GM12878 (cell line): ENCODE measurements at regions not wholly inside any gene's neighbourhood (a gene's known extent, or its start where the extent isn't known, plus 50 kb on each side); places are given as distances from the start of the nearest gene placed in this dataset.

Experiments used
- ATAC-seq: fragments of 200-7000 bp; cut with Tn5 transposase; 3 replicates; pipeline ENCODE4 v1.9.1; 2020; ENCODE audit warnings: mild to moderate bottlenecking, moderate library complexity
- BruUV-seq: library from RNA; stranded (reverse); fragments of 400-500 nt; replicated peaks from 2 replicates; lab custom pipeline; 2021; lab: Mats Ljungman, UMichigan
- CTCF ChIA-PET: fragments of 300-600 bp; sonication (Branson Sonifier 250); formaldehyde crosslinking; extraction: SDS; loops from one replicate; lab custom pipeline; 2021; ENCODE audit warnings: inconsistent platforms; lab: Yijun Ruan, JAX
- POLR2A ChIA-PET: fragments of 350-600 bp; formaldehyde crosslinking; extraction: SDS; loops from one replicate; lab custom pipeline; 2021; ENCODE audit warnings: inconsistent platforms; lab: Charles Lee
- RAD21 ChIA-PET: fragments of 300-600 bp; sonication (Branson Sonifier 250); formaldehyde crosslinking; loops from one replicate; lab custom pipeline; 2023; ENCODE audit warnings: antibody characterized with exemption; ENCODE audit not compliant: unreplicated experiment; lab: Charles Lee
- SMC1A ChIA-PET: fragments of 300-600 bp; sonication (Branson Sonifier 250); formaldehyde crosslinking; loops from one replicate; lab custom pipeline; 2023; ENCODE audit not compliant: unreplicated experiment, uncharacterized antibody; lab: Charles Lee
- DNase-seq: peaks from one replicate; pipeline ENCODE4 v3.0.0-alpha.2; 2011; ENCODE audit warnings: low read depth, low spot score
- FAIRE-seq: peaks from 3 replicates; lab custom pipeline; 2011; peaks lifted over from hg19 to GRCh38; lab: Jason Lieb, UNC
- H2AFZ ChIP-seq: 2 replicates; pipeline ENCODE4 v1.6.0; 2011; ENCODE audit warnings: low read depth, low read length, control low read depth; ENCODE audit not compliant: control insufficient read depth
- H3K27ac ChIP-seq: 2 replicates; pipeline ENCODE4 v1.5.1; 2011; ENCODE audit warnings: control low read depth; ENCODE audit not compliant: control insufficient read depth, insufficient read depth
- H3K27me3 ChIP-seq, 2 experiments: replicated peaks in 1 of 2; 2 replicates each; pipeline versions ENCODE4 v1.6.0 to v1.6.1; 2011; ENCODE audit warnings: low read length in 1 of 2; ENCODE audit not compliant: control insufficient read depth in 2 of 2, insufficient read depth in 2 of 2
- H3K36me3 ChIP-seq, 2 experiments: 2 replicates each; pipeline ENCODE4 v1.5.1; 2011; ENCODE audit warnings: low read length in 1 of 2; ENCODE audit not compliant: control insufficient read depth in 2 of 2, insufficient read depth in 2 of 2
- H3K4me1 ChIP-seq: 2 replicates; pipeline ENCODE4 v1.6.1; 2011; ENCODE audit warnings: mild to moderate bottlenecking, low read length, moderate library complexity, mixed read lengths; ENCODE audit not compliant: control insufficient read depth, insufficient read depth
- H3K4me2 ChIP-seq: 2 replicates; pipeline ENCODE4 v1.6.0; 2011; ENCODE audit warnings: control low read depth; ENCODE audit not compliant: control insufficient read depth, insufficient read depth
- H3K4me3 ChIP-seq: fragments of 200-600 bp; sonication (generic); 2 replicates; pipeline ENCODE4 v1.5.1; 2016
- H3K79me2 ChIP-seq: 2 replicates; pipeline ENCODE4 v1.6.0; 2011; ENCODE audit warnings: low read length; ENCODE audit not compliant: control insufficient read depth, insufficient read depth
- H3K9ac ChIP-seq: 2 replicates; pipeline ENCODE4 v1.8.0; 2011; ENCODE audit warnings: low read length, control low read depth, mixed read lengths; ENCODE audit not compliant: control insufficient read depth, insufficient read depth
- H3K9me3 ChIP-seq: replicated peaks from 3 replicates; pipeline ENCODE4 v1.5.1; 2011; ENCODE audit warnings: mild to moderate bottlenecking, low read length; ENCODE audit not compliant: control insufficient read depth, insufficient read depth
- H4K20me1 ChIP-seq: 2 replicates; pipeline ENCODE4 v1.6.0; 2011; ENCODE audit not compliant: control insufficient read depth, insufficient read depth
- CREB1 ChIP-seq: IDR thresholded peaks from 2 replicates; pipeline ENCODE4 v1.6.1; 2012; ENCODE audit warnings: low read depth, mild to moderate bottlenecking, inconsistent platforms
- CREM ChIP-seq: IDR thresholded peaks from 2 replicates; pipeline ENCODE4 v1.6.1; 2014; ENCODE audit warnings: antibody characterized with exemption, low read depth
- FOXM1 ChIP-seq: IDR thresholded peaks from 2 replicates; pipeline ENCODE4 v1.6.1; 2012; ENCODE audit warnings: low read depth, mild to moderate bottlenecking, inconsistent platforms, low read length, moderate library complexity
- KAT2A ChIP-seq: conservative IDR thresholded peaks from 2 replicates; pipeline ENCODE4 v1.6.1; 2011; ENCODE audit warnings: low read depth, low read length; ENCODE audit not compliant: control insufficient read depth
- KLF5 ChIP-seq: fragments of 450-650 bp; IDR thresholded peaks from 2 replicates; pipeline ENCODE4 v1.6.1; 2014; ENCODE audit warnings: mild to moderate bottlenecking; ENCODE audit not compliant: partially characterized antibody
- NBN ChIP-seq: fragments of 450-650 bp; IDR thresholded peaks from 2 replicates; pipeline ENCODE4 v1.6.1; 2016
- NFIC ChIP-seq: IDR thresholded peaks from 2 replicates; pipeline ENCODE4 v1.6.1; 2012; ENCODE audit warnings: low read depth, mild to moderate bottlenecking, inconsistent platforms, low read length, moderate library complexity
- NFYA ChIP-seq: IDR thresholded peaks from 2 replicates; pipeline ENCODE4 v1.6.1; 2011; ENCODE audit warnings: low read depth, mild to moderate bottlenecking, low read length, improper control_type of control experiment, borderline replicate concordance
- NR2C1 ChIP-seq: fragments of 450-650 bp; IDR thresholded peaks from 2 replicates; pipeline ENCODE4 v1.6.1; 2017; ENCODE audit warnings: antibody characterized with exemption, mild to moderate bottlenecking, moderate library complexity
- NR2F1 ChIP-seq: fragments of 450-650 bp; conservative IDR thresholded peaks from 2 replicates; pipeline ENCODE4 v1.6.1; 2017; ENCODE audit warnings: mild to moderate bottlenecking
- NRF1 ChIP-seq: conservative IDR thresholded peaks from 2 replicates; pipeline ENCODE4 v1.6.1; 2011; ENCODE audit warnings: mild to moderate bottlenecking, low read depth, low read length, improper control_type of control experiment
- SREBF2 ChIP-seq: IDR thresholded peaks from 2 replicates; pipeline ENCODE4 v1.6.1; 2012; ENCODE audit warnings: mild to moderate bottlenecking, low read length
- SRF ChIP-seq, 2 experiments: IDR thresholded peaks; 2 replicates each; pipeline ENCODE4 v1.6.1; 2011; ENCODE audit warnings: low read depth in 2 of 2, low read length in 2 of 2, mild to moderate bottlenecking in 1 of 2, moderate library complexity in 1 of 2
- TBL1XR1 ChIP-seq: IDR thresholded peaks from 2 replicates; pipeline ENCODE4 v1.6.1; 2012; ENCODE audit warnings: low read depth, low read length, improper control_type of control experiment
- TCF12 ChIP-seq: IDR thresholded peaks from 2 replicates; pipeline ENCODE4 v1.6.1; 2011; ENCODE audit warnings: low read depth, mild to moderate bottlenecking, low read length
- ZNF384 ChIP-seq: IDR thresholded peaks from 2 replicates; pipeline ENCODE4 v1.6.1; 2012; ENCODE audit warnings: low read depth, mild to moderate bottlenecking, low read length, improper control_type of control experiment, borderline replicate concordance
- ZNF622 ChIP-seq: fragments of 450-650 bp; IDR thresholded peaks from 2 replicates; pipeline ENCODE4 v1.6.1; 2017; ENCODE audit warnings: mild to moderate bottlenecking, inconsistent platforms
- WGBS: methylation state at CpG from one replicate; pipeline ENCODE4 v1.1.6; 2016; ENCODE audit warnings: low lambda C conversion rate; ENCODE audit not compliant: insufficient replicate concordance, insufficient coverage; ENCODE audit errors: missing lambda C conversion rate; 5-methylcytosine and 5-hydroxymethylcytosine counted together
- in situ Hi-C: fragments of 300-500 bp; cut with MboI; formaldehyde crosslinking; loops from 9 replicates; pipeline ENCODE4 v1.14.3; 2018; ENCODE audit warnings: mixed read lengths
- intact Hi-C: fragments of 100-400 bp; cut with micrococcal nuclease; formaldehyde crosslinking; loops from one replicate; pipeline ENCODE4 v1.14.2; 2022; ENCODE audit not compliant: unreplicated experiment
- TF ChIP-seq, protein P1 (sequence below): fragments of 450-650 bp; IDR thresholded peaks from 2 replicates; pipeline ENCODE4 v1.6.1; 2017; ENCODE audit warnings: mild to moderate bottlenecking
- TF ChIP-seq, protein P2 (sequence below), 3 experiments: IDR thresholded peaks in 2 of 3; conservative IDR thresholded peaks in 1 of 3; 2 replicates each; pipeline ENCODE4 v1.5.1; 2011; ENCODE audit warnings: low read depth in 3 of 3, low read length in 3 of 3, mild to moderate bottlenecking in 3 of 3, control low read depth in 2 of 3, moderate library complexity in 2 of 3, inconsistent platforms in 1 of 3, mixed read lengths in 1 of 3; ENCODE audit not compliant: control insufficient read depth in 2 of 3, insufficient read depth in 1 of 3; ENCODE audit errors: extremely low read depth in 1 of 3
- TF ChIP-seq, protein P3 (sequence below): fragments of 450-650 bp; IDR thresholded peaks from 2 replicates; pipeline ENCODE4 v1.6.1; 2017; ENCODE audit warnings: mild to moderate bottlenecking, moderate library complexity

DNA sequence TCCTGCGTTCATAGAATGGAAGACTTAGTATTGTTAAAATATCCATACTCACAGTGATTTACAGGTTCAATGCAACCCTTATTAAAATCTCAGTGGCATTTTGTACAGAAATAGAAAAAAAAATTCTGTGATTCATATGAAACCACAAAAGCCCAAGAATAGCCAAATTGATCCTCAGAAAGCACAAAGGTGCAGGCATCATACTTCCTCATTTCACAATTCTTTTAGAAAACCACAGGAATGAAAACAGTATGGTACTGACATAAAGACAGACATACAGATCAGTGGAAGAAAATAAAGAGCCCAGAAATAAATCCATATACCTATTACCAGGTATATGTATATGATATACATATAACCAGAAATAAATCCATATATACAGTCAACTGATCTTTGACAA, 86.8 kb upstream of the MEGF10 start:
- Histone ChIP-seq H3K4me3 (no peak overlapping the region), H3K4me1 (no peaks in the 10 kb centered on the region), H3K36me3 (no peaks in the 10 kb centered on the region), H3K27me3 (no peaks in the 10 kb centered on the region), H3K4me2 (no peak overlapping the region), H4K20me1 (no peaks in the 10 kb centered on the region), H2AFZ (no peak overlapping the region), H3K79me2 (no peaks in the 10 kb centered on the region), H3K27ac (no peak overlapping the region), H3K9me3 (no peaks in the 10 kb centered on the region), H3K9ac (no peak overlapping the region)
- in situ Hi-C loops, result no loop called here
- intact Hi-C loops, result no loop called here
- ChIA-PET CTCF (no interaction called here), POLR2A (no interaction called here), SMC1A (interaction anchor here (0.8 kb wide), 1 partner anchor 10 kb away, joined by 3 read pairs; no protein-coding TSS in a partner anchor), RAD21 (no interaction called here)
- BruUV-seq, result no TSS peak
- TF ChIP-seq, protein P1, sequence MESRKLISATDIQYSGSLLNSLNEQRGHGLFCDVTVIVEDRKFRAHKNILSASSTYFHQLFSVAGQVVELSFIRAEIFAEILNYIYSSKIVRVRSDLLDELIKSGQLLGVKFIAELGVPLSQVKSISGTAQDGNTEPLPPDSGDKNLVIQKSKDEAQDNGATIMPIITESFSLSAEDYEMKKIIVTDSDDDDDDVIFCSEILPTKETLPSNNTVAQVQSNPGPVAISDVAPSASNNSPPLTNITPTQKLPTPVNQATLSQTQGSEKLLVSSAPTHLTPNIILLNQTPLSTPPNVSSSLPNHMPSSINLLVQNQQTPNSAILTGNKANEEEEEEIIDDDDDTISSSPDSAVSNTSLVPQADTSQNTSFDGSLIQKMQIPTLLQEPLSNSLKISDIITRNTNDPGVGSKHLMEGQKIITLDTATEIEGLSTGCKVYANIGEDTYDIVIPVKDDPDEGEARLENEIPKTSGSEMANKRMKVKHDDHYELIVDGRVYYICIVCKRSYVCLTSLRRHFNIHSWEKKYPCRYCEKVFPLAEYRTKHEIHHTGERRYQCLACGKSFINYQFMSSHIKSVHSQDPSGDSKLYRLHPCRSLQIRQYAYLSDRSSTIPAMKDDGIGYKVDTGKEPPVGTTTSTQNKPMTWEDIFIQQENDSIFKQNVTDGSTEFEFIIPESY, result no peak
- no peak for TF ChIP-seq FOXM1
- TF ChIP-seq NBN, result no peak
- no peak for TF ChIP-seq ZNF622
- TF ChIP-seq CREM, result no peak
- TF ChIP-seq TBL1XR1, result no peak
- TF ChIP-seq, protein P2, sequence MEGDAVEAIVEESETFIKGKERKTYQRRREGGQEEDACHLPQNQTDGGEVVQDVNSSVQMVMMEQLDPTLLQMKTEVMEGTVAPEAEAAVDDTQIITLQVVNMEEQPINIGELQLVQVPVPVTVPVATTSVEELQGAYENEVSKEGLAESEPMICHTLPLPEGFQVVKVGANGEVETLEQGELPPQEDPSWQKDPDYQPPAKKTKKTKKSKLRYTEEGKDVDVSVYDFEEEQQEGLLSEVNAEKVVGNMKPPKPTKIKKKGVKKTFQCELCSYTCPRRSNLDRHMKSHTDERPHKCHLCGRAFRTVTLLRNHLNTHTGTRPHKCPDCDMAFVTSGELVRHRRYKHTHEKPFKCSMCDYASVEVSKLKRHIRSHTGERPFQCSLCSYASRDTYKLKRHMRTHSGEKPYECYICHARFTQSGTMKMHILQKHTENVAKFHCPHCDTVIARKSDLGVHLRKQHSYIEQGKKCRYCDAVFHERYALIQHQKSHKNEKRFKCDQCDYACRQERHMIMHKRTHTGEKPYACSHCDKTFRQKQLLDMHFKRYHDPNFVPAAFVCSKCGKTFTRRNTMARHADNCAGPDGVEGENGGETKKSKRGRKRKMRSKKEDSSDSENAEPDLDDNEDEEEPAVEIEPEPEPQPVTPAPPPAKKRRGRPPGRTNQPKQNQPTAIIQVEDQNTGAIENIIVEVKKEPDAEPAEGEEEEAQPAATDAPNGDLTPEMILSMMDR (IDR thresholded peaks at IDR 0.05 in 2 of 3, conservative IDR thresholded peaks at IDR 0.05 in 1 of 3; ENCODE audit: control insufficient read depth in 2 of 3, extremely low read depth in 1 of 3, insufficient read depth in 1 of 3, low read depth in 3 of 3, low read length in 3 of 3), result no peak
- TF ChIP-seq NR2C1, result no peak
- TF ChIP-seq NRF1, result no peak
- TF ChIP-seq, protein P3, sequence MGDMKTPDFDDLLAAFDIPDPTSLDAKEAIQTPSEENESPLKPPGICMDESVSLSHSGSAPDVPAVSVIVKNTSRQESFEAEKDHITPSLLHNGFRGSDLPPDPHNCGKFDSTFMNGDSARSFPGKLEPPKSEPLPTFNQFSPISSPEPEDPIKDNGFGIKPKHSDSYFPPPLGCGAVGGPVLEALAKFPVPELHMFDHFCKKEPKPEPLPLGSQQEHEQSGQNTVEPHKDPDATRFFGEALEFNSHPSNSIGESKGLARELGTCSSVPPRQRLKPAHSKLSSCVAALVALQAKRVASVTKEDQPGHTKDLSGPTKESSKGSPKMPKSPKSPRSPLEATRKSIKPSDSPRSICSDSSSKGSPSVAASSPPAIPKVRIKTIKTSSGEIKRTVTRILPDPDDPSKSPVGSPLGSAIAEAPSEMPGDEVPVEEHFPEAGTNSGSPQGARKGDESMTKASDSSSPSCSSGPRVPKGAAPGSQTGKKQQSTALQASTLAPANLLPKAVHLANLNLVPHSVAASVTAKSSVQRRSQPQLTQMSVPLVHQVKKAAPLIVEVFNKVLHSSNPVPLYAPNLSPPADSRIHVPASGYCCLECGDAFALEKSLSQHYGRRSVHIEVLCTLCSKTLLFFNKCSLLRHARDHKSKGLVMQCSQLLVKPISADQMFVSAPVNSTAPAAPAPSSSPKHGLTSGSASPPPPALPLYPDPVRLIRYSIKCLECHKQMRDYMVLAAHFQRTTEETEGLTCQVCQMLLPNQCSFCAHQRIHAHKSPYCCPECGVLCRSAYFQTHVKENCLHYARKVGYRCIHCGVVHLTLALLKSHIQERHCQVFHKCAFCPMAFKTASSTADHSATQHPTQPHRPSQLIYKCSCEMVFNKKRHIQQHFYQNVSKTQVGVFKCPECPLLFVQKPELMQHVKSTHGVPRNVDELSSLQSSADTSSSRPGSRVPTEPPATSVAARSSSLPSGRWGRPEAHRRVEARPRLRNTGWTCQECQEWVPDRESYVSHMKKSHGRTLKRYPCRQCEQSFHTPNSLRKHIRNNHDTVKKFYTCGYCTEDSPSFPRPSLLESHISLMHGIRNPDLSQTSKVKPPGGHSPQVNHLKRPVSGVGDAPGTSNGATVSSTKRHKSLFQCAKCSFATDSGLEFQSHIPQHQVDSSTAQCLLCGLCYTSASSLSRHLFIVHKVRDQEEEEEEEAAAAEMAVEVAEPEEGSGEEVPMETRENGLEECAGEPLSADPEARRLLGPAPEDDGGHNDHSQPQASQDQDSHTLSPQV, result no peak
- no peak for TF ChIP-seq CREB1
- no peak for TF ChIP-seq KAT2A
- TF ChIP-seq TCF12, result no peak
- no peak for TF ChIP-seq NFYA
- TF ChIP-seq SREBF2, result no peak
- no peak for TF ChIP-seq NFIC
- TF ChIP-seq KLF5, result no peak
- TF ChIP-seq SRF (IDR thresholded peaks at IDR 0.05; ENCODE audit: low read depth in 2 of 2, low read length in 2 of 2), result no peak
- TF ChIP-seq ZNF384, result no peak
- no peak for TF ChIP-seq NR2F1
- ATAC-seq (no peak), FAIRE-seq (no peak), DNase-seq (no peak)
- WGBS, result 48% methylated on average over 1 of the region's 1 CpG
